HG02588 (cell line): ENCODE measurements at regions not wholly inside any gene's neighbourhood (a gene's known extent, or its start where the extent isn't known, plus 50 kb on each side); places are given as distances from the start of the nearest gene placed in this dataset.
"Not testable (repeated sequence)": the region's sequence is repeated elsewhere in the genome, so short reads cannot be mapped to it uniquely, and the experiment has no call there.

Source experiments
- ATAC-seq: cut with Tn5 transposase; IDR thresholded peaks from one replicate; pipeline ENCODE4 v1.9.1; 2021; ENCODE audit warnings: mild to moderate bottlenecking, moderate library complexity; ENCODE audit not compliant: unreplicated experiment

GRCh38 chr16:56022818-56023217 is 147.6 kb upstream of the CES5A start:
- no peak for ATAC-seq

- ATAC-seq, result no peak
Measured at GRCh38 chr16:56019274-56019673, 144.1 kb upstream of the CES5A start.

GRCh38 chr16:56013962-56014552 is 138.9 kb upstream of the CES5A start:
- no peak for ATAC-seq

GRCh38 chr16:56012482-56012811 is 137.3 kb upstream of the CES5A start:
- no peak for ATAC-seq

- no peak for ATAC-seq
Measured at GRCh38 chr16:56011808-56012481, 136.8 kb upstream of the CES5A start.

GRCh38 chr16:56005958-56006357 is 130.8 kb upstream of the CES5A start:
- no peak for ATAC-seq

GRCh38 chr16:55999683-56000082 is 124.5 kb upstream of the CES5A start:
- ATAC-seq, result no peak

GRCh38 chr16:55993088-55993487 is 117.9 kb upstream of the CES5A start:
- no peak for ATAC-seq

- ATAC-seq, result no peak
Measured at GRCh38 chr16:55992551-55992950, 117.4 kb upstream of the CES5A start.

GRCh38 chr16:55991843-55992242 is 116.7 kb upstream of the CES5A start:
- no peak for ATAC-seq

GRCh38 chr16:55989569-55989907 is 114.4 kb upstream of the CES5A start:
- no peak for ATAC-seq

- ATAC-seq, result not testable (repeated sequence)
Measured at GRCh38 chr16:55988850-55989568, 113.8 kb upstream of the CES5A start.

- ATAC-seq, result no peak
Measured at GRCh38 chr16:55988013-55988412, 112.8 kb upstream of the CES5A start.

- no peak for ATAC-seq
Measured at GRCh38 chr16:55982597-55982996, 107.4 kb upstream of the CES5A start.

GRCh38 chr16:55981557-55981956 is 106.4 kb upstream of the CES5A start:
- no peak for ATAC-seq

GRCh38 chr16:55976815-55977214 is 101.6 kb upstream of the CES5A start:
- no peak for ATAC-seq

- no peak for ATAC-seq
Measured at GRCh38 chr16:55971447-55971846, 96.3 kb upstream of the CES5A start.

GRCh38 chr16:55968221-55968620 is 93.0 kb upstream of the CES5A start:
- no peak for ATAC-seq

- no peak for ATAC-seq
Measured at GRCh38 chr16:55964923-55965475, 89.8 kb upstream of the CES5A start.

- no peak for ATAC-seq
Measured at GRCh38 chr16:55955845-55956244, 80.7 kb upstream of the CES5A start.

GRCh38 chr16:55955424-55955823 is 80.3 kb upstream of the CES5A start:
- ATAC-seq, result no peak

- no peak for ATAC-seq
Measured at GRCh38 chr16:55954906-55955305, 79.7 kb upstream of the CES5A start.
